Skeletal muscle satellite cell (primary cell): ENCODE measurements at regions not wholly inside any gene's neighbourhood (a gene's known extent, or its start where the extent isn't known, plus 50 kb on each side); places are given as distances from the start of the nearest gene placed in this dataset.
A peak's percentile ranks its signal among the peaks of the same experiment; 100 is the strongest.

Experiments
- H3K27me3 ChIP-seq: 2 replicates; pipeline ENCODE4 v1.7.0; 2013; ENCODE audit warnings: low read length; ENCODE audit not compliant: control insufficient read depth, insufficient read depth
- H3K36me3 ChIP-seq: 2 replicates; pipeline ENCODE4 v1.7.0; 2013; ENCODE audit warnings: mild to moderate bottlenecking, control low read depth, low read length; ENCODE audit not compliant: insufficient read depth
- H3K4me1 ChIP-seq: 2 replicates; pipeline ENCODE4 v1.7.0; 2013; ENCODE audit warnings: low read length; ENCODE audit not compliant: control insufficient read depth, insufficient read depth
- H3K4me2 ChIP-seq: 2 replicates; pipeline ENCODE4 v1.7.0; 2013; ENCODE audit warnings: mild to moderate bottlenecking, low read length
- H3K4me3 ChIP-seq: 2 replicates; pipeline ENCODE4 v1.7.0; 2013; ENCODE audit warnings: low read length
- H3K9ac ChIP-seq: 2 replicates; pipeline ENCODE4 v1.7.0; 2013; ENCODE audit warnings: mild to moderate bottlenecking, low read depth, low read length, moderate library complexity
- H3K9me3 ChIP-seq: replicated peaks from 2 replicates; pipeline ENCODE4 v1.7.0; 2013; ENCODE audit warnings: mild to moderate bottlenecking, control low read depth, low read length

DNA sequence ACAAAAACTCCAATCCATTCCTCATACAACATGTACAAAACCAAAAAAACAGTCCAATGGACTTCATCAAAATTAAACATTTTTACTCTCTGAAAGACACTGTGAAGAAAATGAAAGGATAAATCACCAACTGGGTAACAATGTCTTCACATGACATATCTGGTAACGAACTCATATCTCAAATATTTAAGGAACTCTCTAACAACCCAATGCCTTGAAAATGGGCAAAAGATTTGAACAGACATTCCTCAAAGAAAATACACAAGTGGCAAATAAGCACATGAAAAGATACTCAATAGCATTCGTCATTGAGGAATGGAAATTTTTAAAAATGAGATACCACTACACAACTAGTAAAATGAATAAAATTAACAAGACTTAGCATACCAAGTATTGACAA is 198.7 kb upstream of the RASSF8 start:
- no peaks in the 10 kb centered on the region for H3K36me3 ChIP-seq
- H3K27me3 ChIP-seq = no peaks in the 10 kb centered on the region
- no peak overlapping the region for H3K4me3 ChIP-seq
- no peak overlapping the region for H3K9ac ChIP-seq
- H3K4me1 ChIP-seq = no peaks in the 10 kb centered on the region
- no peaks in the 10 kb centered on the region for H3K9me3 ChIP-seq
- H3K4me2 ChIP-seq = no peak overlapping the region

DNA sequence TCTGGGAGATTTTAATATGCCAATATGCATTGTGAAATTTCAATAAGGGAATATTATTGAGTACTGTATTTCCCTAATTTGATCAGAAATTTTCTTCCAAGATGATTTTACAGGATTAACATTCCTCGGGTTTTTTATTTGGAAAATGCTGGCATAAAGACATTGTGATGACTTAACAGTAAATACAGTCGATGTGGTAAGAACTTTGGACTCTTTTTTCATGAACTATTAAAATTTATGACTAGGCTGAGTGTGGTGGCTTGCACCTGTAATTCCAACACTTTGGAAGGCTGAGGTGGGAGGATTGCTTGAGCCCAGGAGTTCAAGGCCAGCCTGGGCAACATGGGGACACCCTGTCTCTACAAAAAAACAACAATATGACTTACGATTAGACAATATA is 197.1 kb upstream of the RASSF8 start:
- H3K9me3 ChIP-seq = no peaks in the 10 kb centered on the region
- no peaks in the 10 kb centered on the region for H3K36me3 ChIP-seq
- H3K27me3 ChIP-seq = no peaks in the 10 kb centered on the region
- no peak overlapping the region for H3K9ac ChIP-seq
- no peaks in the 10 kb centered on the region for H3K4me1 ChIP-seq
- no peak overlapping the region for H3K4me3 ChIP-seq
- H3K4me2 ChIP-seq = no peak overlapping the region

DNA sequence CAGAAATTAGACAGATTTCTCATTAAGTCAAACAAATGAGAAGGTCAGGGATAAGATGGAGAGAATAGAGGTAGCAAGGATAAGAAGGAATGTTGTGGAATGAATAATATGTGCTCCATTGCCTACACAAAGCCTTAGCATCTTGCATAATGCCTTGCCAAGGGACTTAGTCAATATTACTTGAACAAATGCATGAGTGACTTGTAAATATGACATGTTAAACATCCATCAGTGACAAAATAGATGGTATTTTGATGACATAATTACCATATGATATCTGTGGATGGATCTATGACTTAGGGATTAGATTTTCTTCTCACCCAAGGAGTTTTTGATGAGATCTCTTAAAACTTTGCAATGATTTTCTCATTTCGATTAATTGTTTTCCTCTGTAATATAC is 194.1 kb upstream of the RASSF8 start:
- H3K27me3 ChIP-seq = no peaks in the 10 kb centered on the region
- H3K4me2 ChIP-seq = no peak overlapping the region
- peaks cover 24% of the 10 kb centered on the region for H3K4me1 ChIP-seq
- H3K9ac ChIP-seq = no peak overlapping the region
- H3K36me3 ChIP-seq = no peaks in the 10 kb centered on the region
- H3K9me3 ChIP-seq = no peaks in the 10 kb centered on the region
- H3K4me3 ChIP-seq = no peak overlapping the region

DNA sequence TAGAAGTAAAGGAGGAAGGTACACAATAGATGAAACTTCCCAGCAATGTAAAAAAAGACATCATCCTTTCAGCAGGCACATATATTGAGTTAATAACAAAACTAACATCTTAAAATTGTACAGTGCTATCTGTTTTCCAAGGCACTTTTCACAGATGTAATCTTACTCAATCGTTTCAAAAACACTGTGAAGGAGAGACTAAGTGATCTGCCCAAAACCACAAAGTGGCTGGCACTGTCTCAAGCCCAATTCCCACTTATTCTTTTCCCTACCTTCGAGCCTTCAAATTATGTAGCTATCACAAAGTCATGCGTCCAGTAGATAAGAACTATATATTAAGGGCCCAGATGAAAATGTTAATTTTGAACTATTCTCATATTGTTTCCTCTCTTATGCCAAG is 193.6 kb upstream of the RASSF8 start:
- Histone ChIP-seq H3K4me3 (no peak overlapping the region), H3K4me2 (no peak overlapping the region), H3K4me1 (peaks cover 27% of the 10 kb centered on the region), H3K9me3 (no peaks in the 10 kb centered on the region), H3K9ac (no peak overlapping the region), H3K27me3 (no peaks in the 10 kb centered on the region), H3K36me3 (no peaks in the 10 kb centered on the region)

DNA sequence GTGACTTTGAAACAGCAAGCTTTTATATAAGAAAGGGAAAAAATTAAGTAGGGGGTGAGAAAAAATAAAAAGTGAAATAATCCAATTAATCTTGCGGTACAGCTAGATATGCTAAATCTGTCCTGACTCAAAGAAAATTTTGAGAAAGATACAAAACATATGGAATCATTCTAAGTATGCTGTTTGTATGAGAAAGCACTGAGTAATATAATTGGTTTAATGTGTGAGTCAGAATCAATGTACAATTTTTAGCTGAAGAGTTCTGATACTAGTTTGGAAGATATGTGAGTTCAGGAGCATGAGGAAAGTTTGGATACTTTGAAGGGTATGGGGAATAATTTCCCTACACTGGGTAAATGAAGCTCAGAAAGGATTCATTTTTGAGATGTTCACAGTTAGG is 190.9 kb upstream of the RASSF8 start:
- Histone ChIP-seq H3K9me3 (no peaks in the 10 kb centered on the region), H3K4me3 (no peak overlapping the region), H3K36me3 (no peaks in the 10 kb centered on the region), H3K4me2 (peak overlapping the region; percentile 28), H3K4me1 (peaks cover 27% of the 10 kb centered on the region), H3K9ac (no peak overlapping the region), H3K27me3 (no peaks in the 10 kb centered on the region)

DNA sequence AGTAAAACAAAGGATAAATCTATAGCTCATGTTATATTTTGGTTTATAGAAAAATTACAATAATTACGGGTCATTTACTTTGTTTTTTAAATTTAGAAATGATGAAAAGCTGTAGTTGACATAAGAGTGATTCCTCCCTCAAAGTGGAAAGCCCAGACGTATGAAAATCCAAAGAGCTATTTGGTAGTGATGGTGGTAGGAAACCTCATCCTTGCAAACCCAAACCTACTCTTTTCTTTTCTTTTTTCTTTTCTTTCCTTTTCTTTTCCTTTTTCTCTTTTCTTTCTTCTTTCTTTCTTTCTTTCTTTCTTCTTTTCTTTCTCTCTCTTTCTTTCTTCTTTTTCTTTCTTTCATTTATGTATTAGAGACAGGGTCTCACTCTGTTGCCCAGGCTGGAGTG is 190.3 kb upstream of the RASSF8 start:
- Histone ChIP-seq H3K36me3 (no peaks in the 10 kb centered on the region), H3K27me3 (no peaks in the 10 kb centered on the region), H3K9ac (no peak overlapping the region), H3K4me2 (peak overlapping the region; percentile 4), H3K9me3 (no peaks in the 10 kb centered on the region), H3K4me3 (no peak overlapping the region), H3K4me1 (peaks cover 27% of the 10 kb centered on the region)

DNA sequence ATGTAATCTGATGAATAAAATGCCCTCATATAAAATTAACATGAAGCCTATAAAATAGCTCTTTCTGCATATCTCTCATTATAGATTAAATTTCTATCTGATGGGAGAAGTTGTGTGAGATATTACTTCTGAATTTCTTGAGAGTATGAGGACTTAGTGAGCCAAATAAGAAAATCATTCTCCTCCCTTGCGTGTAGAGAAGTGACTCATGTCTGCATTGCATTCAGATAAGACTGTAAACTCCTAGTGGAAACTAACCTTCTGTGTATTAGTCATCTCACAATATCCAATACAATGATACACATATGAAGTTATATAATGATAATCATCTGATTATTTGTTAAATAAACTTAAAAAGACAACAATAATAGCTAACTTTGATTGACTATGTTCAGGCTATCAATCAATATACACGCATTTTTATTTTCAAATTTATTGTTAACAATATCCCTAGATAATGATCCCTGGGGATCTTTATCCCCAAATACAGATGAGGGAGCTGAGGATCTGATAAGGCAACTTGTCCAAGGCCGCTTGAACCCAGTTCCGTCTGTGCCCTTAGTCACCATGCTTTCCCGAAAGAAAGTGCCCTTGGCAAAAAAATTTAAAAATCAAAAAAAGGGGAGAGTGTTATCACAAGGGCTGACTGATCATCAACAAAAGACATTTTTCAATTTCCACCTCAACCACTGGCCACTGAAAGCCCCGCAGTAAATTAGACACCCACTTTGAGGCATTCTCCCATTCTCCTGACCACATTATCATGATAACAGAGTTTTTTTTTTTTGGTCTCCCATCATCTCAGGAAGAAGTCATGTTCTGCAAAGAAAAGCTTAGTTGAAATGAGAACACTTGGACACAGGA is 189.2 kb upstream of the RASSF8 start:
- H3K27me3 ChIP-seq = no peaks in the 10 kb centered on the region
- H3K9me3 ChIP-seq = no peaks in the 10 kb centered on the region
- no peaks in the 10 kb centered on the region for H3K36me3 ChIP-seq
- H3K9ac ChIP-seq = no peak overlapping the region
- H3K4me3 ChIP-seq = no peak overlapping the region
- no peak overlapping the region for H3K4me2 ChIP-seq
- peaks cover 27% of the 10 kb centered on the region for H3K4me1 ChIP-seq

DNA sequence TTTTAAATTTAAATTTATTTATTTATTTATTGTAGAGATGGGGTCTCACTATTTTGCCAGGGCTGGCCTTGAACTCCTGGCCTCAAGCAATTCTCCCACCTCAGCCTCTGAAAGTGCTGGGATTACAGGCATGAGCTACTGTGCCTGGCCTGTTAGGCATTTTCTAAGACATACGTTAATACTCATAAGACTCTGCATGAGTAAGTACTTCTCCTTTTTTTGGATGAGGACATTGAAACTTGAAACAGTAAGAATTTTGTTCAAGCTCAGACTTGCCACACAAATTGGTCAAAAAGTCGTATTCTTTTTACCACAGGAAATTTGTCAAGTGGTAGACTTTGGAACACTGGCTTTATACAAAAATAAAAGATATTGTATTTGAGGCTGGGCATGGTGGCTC is 187.4 kb upstream of the RASSF8 start:
- no peak overlapping the region for H3K4me2 ChIP-seq
- H3K36me3 ChIP-seq = no peaks in the 10 kb centered on the region
- H3K27me3 ChIP-seq = no peaks in the 10 kb centered on the region
- H3K9ac ChIP-seq = no peak overlapping the region
- H3K9me3 ChIP-seq = no peaks in the 10 kb centered on the region
- H3K4me3 ChIP-seq = no peak overlapping the region
- peaks cover 27% of the 10 kb centered on the region for H3K4me1 ChIP-seq

DNA sequence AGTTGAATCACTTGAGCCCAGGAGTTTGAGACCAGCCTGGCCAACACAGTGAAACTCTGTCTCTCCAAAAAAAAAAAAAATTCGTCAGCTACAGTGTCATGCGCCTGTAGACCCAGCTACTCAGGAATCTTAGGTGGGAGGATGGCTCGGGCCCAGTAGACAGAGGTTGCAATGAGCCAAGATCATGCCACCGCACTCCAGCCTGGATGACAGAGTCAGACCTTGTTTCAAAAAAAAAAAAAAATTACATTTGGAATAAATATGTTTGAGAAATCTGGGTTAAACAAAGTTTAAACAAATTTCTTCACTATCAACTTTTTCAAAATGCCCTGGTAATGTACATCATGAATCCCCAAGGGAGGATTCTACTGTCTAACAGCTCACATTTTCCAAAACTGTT is 187.0 kb upstream of the RASSF8 start:
- Histone ChIP-seq H3K4me2 (no peak overlapping the region), H3K9ac (no peak overlapping the region), H3K4me1 (peaks cover 27% of the 10 kb centered on the region), H3K9me3 (no peaks in the 10 kb centered on the region), H3K4me3 (no peak overlapping the region), H3K36me3 (no peaks in the 10 kb centered on the region), H3K27me3 (no peaks in the 10 kb centered on the region)

DNA sequence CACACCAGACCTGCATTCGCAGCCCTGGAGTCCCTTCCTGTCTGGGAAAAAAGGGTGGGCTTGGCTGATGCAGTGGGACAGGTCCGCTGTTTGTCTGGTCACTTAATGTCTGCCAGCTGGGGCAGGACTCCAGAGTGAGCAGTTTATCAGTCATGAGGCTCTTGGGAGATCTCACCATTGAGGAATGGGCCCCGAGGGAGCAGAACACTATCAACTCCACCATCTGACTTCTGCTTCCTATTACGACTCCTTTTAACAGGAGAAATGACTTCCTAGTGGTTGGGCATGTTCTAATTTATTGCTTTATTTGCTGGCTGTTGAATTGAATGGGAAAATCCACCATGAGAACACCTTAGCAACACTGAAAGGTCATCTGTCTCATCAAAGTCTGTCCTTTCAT is 182.5 kb upstream of the RASSF8 start:
- Histone ChIP-seq H3K9me3 (no peaks in the 10 kb centered on the region), H3K36me3 (no peaks in the 10 kb centered on the region), H3K27me3 (no peaks in the 10 kb centered on the region), H3K4me3 (no peak overlapping the region), H3K4me2 (no peak overlapping the region), H3K4me1 (no peaks in the 10 kb centered on the region), H3K9ac (no peak overlapping the region)

DNA sequence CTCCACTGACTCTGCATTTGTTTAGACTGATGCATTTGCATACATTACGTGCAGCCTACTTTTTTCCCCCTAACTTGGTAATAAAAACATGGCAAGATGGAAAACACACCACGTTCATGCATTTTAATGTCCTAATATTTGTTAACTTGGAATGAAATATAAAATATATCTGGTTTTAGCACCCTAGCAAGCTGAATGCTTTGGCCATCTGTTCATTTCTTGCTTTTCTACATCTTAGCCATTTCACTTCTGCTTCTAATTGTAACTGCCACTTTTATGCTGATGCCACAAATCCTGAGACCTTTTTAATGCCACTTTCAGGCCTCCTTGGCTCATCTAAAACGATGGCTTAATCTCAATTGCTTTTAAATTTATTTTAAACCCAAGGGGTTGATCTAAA is 177.7 kb upstream of the RASSF8 start:
- no peak overlapping the region for H3K9ac ChIP-seq
- H3K9me3 ChIP-seq = no peaks in the 10 kb centered on the region
- H3K27me3 ChIP-seq = no peaks in the 10 kb centered on the region
- H3K36me3 ChIP-seq = no peaks in the 10 kb centered on the region
- H3K4me1 ChIP-seq = no peaks in the 10 kb centered on the region
- no peak overlapping the region for H3K4me2 ChIP-seq
- no peak overlapping the region for H3K4me3 ChIP-seq

DNA sequence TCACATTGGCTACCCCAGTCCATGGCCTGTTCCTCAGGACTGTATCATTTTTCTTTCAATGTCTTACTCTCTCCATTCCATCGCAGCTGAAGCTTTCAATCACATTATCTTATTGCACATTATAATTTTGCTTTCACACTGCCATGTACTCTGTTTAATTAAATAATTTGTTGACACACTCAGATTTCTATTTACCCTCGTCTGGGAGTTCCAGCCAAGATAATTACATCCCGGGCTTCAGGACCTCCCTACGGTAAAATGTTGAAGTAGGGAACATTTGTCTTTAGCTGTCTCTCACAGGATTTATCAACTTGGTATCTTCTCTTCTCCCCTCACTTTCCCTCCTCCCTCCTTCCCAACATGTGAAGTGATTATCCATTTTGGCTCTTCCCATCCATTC is 177.2 kb upstream of the RASSF8 start:
- Histone ChIP-seq H3K4me3 (no peak overlapping the region), H3K9ac (no peak overlapping the region), H3K4me1 (no peaks in the 10 kb centered on the region), H3K4me2 (no peak overlapping the region), H3K9me3 (no peaks in the 10 kb centered on the region), H3K36me3 (no peaks in the 10 kb centered on the region), H3K27me3 (no peaks in the 10 kb centered on the region)
